ENCODE measurements at regions not wholly inside any gene's neighbourhood (a gene's known extent, or its start where the extent isn't known, plus 50 kb on each side); places are given as distances from the start of the nearest gene placed in this dataset.
A peak's percentile ranks its signal among the peaks of the same experiment; 100 is the strongest.

- DNase-seq = no peak
These were observed 109.4 kb upstream of the SPRY4 start for GRCh38 chr5:142434322-142434612.

GRCh38 chr5:142433526-142434321, 108.9 kb upstream of the SPRY4 start:
- DNase-seq = no peak

GRCh38 chr5:142432961-142433360, 108.1 kb upstream of the SPRY4 start:
- DNase-seq = no peak

GRCh38 chr5:142432369-142432863, 107.6 kb upstream of the SPRY4 start:
- DNase-seq = no peak

- no peak for DNase-seq
These were observed 104.1 kb upstream of the SPRY4 start for GRCh38 chr5:142428773-142429473.

- DNase-seq = no peak
These were observed 103.4 kb upstream of the SPRY4 start for GRCh38 chr5:142428036-142428772.

GRCh38 chr5:142427529-142427928, 102.7 kb upstream of the SPRY4 start:
- no peak for DNase-seq

GRCh38 chr5:142427015-142427364, 102.2 kb upstream of the SPRY4 start:
- no peak for DNase-seq

- peak; percentile 35 for DNase-seq
These were observed 101.6 kb upstream of the SPRY4 start for GRCh38 chr5:142426129-142427014.

GRCh38 chr5:142425286-142426065, 100.7 kb upstream of the SPRY4 start:
- no peak for DNase-seq

GRCh38 chr5:142422429-142422828, 97.6 kb upstream of the SPRY4 start:
- DNase-seq = no peak

GRCh38 chr5:142421621-142422397, 97.0 kb upstream of the SPRY4 start:
- no peak for DNase-seq

GRCh38 chr5:142421228-142421617, 96.4 kb upstream of the SPRY4 start:
- no peak for DNase-seq

GRCh38 chr5:142420561-142421227, 95.9 kb upstream of the SPRY4 start:
- DNase-seq = no peak

GRCh38 chr5:142412581-142412980, 87.8 kb upstream of the SPRY4 start:
- DNase-seq = no peak

- DNase-seq = no peak
These were observed 87.0 kb upstream of the SPRY4 start for GRCh38 chr5:142411656-142412425.

- no peak for DNase-seq
These were observed 86.3 kb upstream of the SPRY4 start for GRCh38 chr5:142411103-142411502.

- no peak for DNase-seq
These were observed 84.2 kb upstream of the SPRY4 start for GRCh38 chr5:142408981-142409481.

GRCh38 chr5:142408536-142408935, 83.7 kb upstream of the SPRY4 start:
- no peak for DNase-seq

Data from muscle of arm (tissue), 1 donor.